ENCODE measurements at regions not wholly inside any gene's neighbourhood (a gene's known extent, or its start where the extent isn't known, plus 50 kb on each side); places are given as distances from the start of the nearest gene placed in this dataset.
"Not testable (repeated sequence)": the region's sequence is repeated elsewhere in the genome, so short reads cannot be mapped to it uniquely, and the experiment has no call there.

GRCh38 chr13:40348096-40348679 is 318.3 kb downstream of the FOXO1 start:
- DNase-seq, result no peak

- no peak for DNase-seq
These were observed 316.0 kb downstream of the FOXO1 start for GRCh38 chr13:40350283-40350992.

- peak in 5 of 58 donors; percentile 25 to 69 (median 51) for DNase-seq
These were observed 314.7 kb downstream of the FOXO1 start for GRCh38 chr13:40351537-40352379.

- peak in 49 of 58 donors; percentile 17 to 86 (median 55) for DNase-seq
These were observed 314.1 kb downstream of the FOXO1 start for GRCh38 chr13:40352380-40352778.

- peak in 5 of 58 donors; percentile 23 to 69 (median 55) for DNase-seq
These were observed 313.5 kb downstream of the FOXO1 start for GRCh38 chr13:40352802-40353562.

- no peak for DNase-seq
These were observed 311.2 kb downstream of the FOXO1 start for GRCh38 chr13:40355126-40355724.

- no peak for DNase-seq
These were observed 310.4 kb downstream of the FOXO1 start for GRCh38 chr13:40356011-40356410.

- not testable (repeated sequence) for DNase-seq
These were observed 310.0 kb downstream of the FOXO1 start for GRCh38 chr13:40356458-40356857.

- no peak for DNase-seq
These were observed 303.9 kb downstream of the FOXO1 start for GRCh38 chr13:40362502-40362901.

- DNase-seq, result no peak
These were observed 302.8 kb downstream of the FOXO1 start for GRCh38 chr13:40363653-40364052.

- no peak for DNase-seq
These were observed 300.3 kb downstream of the FOXO1 start for GRCh38 chr13:40366119-40366518.

GRCh38 chr13:40368127-40368891 is 298.1 kb downstream of the FOXO1 start:
- DNase-seq, result no peak

- no peak for DNase-seq
These were observed 295.8 kb downstream of the FOXO1 start for GRCh38 chr13:40370661-40371060.

- DNase-seq, result no peak
These were observed 294.8 kb downstream of the FOXO1 start for GRCh38 chr13:40371531-40372125.

- not testable (repeated sequence) for DNase-seq
These were observed 292.8 kb downstream of the FOXO1 start for GRCh38 chr13:40373608-40374007.

GRCh38 chr13:40375489-40376171 is 290.8 kb downstream of the FOXO1 start:
- no peak for DNase-seq

- no peak for DNase-seq
These were observed 290.1 kb downstream of the FOXO1 start for GRCh38 chr13:40376296-40376849.

- no peak for DNase-seq
These were observed 289.4 kb downstream of the FOXO1 start for GRCh38 chr13:40376867-40377535.
